ENCODE measurements at regions not wholly inside any gene's neighbourhood (a gene's known extent, or its start where the extent isn't known, plus 50 kb on each side); places are given as distances from the start of the nearest gene placed in this dataset.
"Not testable (repeated sequence)": the region's sequence is repeated elsewhere in the genome, so short reads cannot be mapped to it uniquely, and the experiment has no call there.

DNA sequence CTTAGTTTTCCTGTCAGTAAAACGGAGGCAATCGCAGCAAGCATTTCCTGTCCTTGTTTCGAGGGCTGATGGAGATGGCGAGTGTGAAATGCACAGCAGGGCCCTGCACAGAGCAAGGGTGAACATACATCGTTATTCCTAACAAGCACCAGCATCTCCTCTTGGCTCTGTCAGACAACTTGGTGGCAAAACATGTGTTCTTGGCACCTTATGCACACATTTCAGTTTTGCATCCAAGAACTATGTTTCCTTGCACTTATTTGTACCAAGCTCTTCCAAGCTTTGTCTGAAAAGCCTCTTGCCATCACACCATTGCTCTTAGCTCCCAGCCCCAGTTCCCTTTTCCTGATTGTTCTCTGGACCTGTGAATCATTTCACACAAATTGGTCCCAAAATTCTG lies 132.9 kb upstream of the GRB10 start:
- DNase-seq (ENCODE audit: low spot score): no peak

DNA sequence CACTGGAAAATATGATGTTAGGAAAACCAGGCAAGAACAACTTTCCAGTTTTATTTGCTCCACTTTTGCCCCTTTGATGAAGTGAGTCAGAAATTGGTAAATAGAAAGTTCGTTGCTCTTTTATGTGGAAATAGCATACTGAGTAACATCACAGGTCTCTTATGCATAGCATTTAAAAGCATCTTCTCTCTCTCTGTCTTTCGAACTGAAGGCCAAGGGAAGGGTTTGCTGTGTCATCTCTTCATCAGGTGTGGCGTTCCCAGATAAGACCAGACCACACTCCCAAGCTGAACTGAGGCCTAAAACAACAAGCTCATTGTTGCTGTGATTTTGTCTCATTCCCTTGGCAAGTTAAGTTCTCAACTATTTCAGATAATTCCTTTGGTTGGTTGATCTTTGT lies 131.8 kb upstream of the GRB10 start:
- DNase-seq (ENCODE audit: low spot score): no peak

DNA sequence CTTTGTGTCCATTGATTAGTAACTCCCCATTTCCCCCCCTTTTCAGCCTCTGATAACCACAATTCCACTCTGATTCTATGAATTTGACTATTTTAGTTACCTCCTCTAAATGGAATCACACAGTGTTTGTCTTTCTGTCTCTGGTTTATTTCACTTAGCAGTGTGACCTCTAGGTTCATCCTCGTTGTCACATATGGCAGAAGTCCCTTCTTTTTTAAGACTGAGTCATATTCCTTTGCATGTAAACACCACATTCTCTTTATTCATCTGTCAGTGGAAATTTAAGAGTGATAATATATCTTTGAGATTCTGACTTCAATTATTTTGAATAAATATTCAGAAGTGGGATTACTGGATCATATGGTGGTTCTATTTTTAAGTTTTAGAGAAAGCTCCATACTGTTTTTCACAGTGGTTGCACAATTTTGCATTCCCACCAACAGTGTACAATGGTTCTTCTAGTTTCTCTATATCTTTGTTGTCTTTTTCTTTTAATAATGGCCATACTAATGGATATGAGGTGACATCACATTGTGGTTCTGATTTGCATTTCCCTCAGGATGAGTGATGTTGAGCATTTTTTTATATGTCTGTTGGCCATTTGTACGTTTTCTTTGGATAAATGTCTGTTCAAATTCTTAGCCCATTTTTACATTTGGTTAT lies 126.1 kb upstream of the GRB10 start:
- DNase-seq (ENCODE audit: low spot score): no peak

DNA sequence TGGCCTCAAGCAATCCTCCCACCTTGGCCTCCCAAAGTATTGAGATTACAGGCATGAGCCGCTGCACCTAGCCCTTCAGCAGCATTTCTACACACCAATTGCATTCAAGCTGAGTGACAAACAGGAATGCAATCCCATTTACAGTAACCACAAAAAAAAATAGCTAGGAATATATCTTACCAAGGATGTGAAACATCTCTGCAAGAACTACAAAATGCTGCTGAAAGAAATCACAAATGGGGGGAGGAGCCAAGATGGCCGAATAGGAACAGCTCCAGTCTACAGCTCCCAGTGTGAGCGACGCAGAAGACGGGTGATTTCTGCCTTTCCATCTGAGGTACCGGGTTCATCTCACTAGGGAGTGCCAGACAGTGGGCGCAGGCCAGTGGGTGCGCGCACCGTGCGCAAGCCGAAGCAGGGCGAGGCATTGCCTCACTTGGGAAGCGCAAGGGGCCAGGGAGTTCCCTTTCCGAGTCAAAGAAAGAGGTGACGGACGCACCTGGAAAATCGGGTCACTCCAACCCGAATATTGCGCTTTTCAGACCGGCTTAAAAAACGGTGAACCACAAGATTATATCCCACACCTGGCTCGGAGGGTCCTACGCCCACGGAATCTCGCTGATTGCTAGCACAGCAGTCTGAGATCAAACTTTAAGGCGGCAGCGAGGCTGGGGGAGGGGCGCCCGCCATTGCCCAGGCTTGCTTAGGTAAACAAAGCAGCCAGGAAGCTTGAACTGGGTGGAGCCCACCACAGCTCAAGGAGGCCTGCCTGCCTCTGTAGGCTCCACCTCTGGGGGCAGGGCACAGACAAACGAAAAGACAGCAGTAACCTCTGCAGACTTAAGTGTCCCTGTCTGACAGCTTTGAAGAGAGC lies 116.1 kb upstream of the GRB10 start:
- DNase-seq (ENCODE audit: low spot score): not testable (repeated sequence)

DNA sequence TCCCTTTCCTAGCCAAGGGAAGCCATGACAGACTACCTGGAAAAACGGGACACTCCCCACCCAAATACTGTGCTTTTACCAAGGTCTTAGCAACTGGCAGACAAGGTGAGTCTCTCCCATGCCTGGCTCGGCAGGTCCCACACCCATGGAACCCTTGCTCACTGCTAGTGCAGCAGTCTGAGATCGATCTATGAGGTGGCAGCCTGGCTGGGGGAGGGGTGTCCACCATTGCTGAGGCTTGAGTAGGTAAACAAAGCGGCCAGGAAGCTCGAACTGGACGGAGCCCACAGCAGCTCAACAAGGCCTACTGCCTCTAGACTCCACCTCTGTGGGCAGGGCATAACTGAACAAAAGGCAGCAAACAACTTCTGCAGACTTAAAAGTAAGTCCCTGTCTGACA lies 104.4 kb upstream of the GRB10 start:
- DNase-seq (ENCODE audit: low spot score): not testable (repeated sequence)

DNA sequence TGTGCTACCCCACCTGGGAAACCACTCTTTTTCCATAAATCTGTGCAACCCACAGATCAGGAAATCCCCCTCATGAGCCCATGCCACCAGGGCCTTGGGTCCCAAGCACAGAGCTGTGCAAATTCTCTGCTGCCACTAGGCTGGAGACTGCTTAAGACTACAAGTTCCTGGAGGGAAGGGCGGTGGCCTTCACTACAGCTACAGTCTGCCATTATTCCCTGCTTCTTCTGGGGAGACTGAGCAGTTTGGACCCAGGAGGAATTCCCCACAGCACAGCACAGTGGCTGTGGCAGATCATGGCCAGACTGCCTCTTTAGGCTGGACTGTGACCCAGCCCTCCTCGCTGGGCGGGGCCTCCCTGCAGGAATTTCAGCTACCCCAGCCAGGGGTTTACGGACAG lies 89.7 kb upstream of the GRB10 start:
- DNase-seq (ENCODE audit: low spot score): no peak

DNA sequence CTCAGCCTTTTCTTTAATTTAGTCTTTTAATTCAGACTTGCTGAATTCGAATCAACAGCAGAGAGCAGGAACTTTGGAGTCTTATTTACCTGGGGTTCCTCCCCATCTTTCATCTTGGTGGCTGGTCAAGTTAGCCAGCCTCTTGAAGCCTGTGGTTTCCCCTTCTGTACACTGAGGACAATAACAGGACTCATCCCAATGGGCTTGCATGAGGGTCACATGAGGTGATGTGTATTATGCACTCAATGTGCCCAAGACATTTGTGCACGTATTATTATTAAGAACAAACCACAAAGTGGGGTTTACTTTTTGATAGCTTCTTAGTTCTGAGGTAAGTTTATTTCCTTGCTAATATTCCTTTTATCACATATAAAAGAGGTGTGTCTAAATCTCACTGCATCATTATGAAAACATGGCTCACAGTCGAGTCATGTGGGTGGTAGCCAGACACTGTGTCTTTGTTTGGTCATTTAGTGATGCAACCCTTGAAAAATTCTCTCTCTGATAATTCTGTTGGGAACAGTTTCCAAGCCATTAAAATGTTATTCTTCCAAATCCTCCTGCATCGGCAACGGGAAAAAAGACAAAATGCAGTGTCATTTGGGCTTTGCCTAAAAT lies 86.5 kb upstream of the GRB10 start:
- no peak for DNase-seq (ENCODE audit: low spot score)

DNA sequence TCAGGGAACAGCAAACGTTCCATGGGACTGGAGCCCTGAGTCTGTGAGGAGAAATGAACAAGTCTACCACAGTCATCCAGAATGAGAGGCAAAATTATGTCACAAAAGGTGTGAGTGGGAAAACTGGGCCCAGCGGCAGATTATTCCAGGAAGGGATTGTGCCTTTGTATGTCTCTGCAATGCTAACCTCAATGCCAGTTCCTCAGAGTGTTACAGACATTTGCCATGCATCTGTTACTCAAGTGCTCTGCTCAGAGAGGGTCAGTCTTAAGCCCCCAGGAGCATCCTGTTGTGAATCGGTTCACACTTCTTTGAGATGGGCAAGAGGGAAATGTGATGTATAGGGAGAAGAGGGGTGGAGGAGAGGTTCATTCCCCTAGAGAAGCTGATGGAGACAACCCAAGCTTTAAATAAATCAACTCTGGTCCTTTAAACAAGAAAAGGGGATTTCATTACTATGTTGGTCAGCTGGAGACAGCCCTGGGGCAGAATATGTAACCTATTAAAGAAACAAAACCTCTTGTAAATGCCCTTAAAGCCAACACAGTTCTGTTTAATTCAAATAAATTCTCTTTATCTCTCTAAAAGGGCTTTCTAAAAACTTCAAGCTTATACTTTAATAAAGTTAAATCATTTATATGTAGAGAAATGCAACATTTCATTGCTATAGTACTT lies 85.9 kb upstream of the GRB10 start:
- DNase-seq (ENCODE audit: low spot score): no peak

DNA sequence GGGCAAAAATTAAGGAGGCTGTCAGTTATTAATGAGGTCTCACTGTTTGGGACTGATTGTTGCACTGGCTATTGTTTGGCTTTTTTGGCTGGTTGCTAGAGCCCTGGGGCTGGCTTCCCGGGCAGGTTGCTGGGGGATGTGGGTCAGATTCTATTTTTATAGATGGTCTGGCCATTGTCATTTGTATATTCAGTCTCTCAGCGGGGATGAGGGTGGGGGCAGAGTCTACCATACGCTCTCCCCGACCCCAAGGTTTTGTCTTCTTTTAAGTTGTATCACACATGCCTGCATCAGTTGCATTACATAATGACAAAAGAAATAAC lies 84.3 kb upstream of the GRB10 start:
- DNase-seq (ENCODE audit: low spot score): no peak

DNA sequence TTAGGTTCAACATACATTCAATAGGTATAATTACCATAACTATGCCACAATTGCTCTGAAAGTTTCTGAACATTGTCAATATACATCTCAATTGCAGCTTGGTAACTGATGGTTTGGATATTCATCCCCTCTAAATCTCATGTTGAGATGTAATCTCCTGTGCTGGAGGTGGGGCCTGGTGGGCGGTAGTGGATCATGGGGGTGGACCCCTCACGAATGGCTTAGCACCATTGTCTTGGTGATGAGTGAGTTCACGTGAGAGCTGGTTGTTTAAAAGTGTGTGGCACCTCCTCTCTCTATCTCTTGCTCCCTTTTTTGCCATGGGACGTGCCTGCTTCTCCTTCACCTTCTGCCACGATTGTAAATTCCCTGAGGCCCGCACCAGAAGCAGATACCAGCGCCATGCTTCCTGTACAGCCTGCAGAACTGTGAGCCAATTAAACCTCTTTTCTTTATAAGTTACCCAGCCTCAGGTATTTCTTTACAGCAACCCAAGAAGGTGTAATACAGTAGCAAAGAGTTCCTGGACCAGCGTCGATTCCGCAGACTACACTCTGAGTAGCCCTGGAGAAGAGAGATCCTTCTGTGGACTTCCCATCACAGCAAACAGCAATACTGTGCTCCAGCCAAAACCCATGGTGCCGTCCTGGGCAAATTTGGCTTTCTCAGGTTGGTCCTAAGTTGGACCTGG lies 83.8 kb upstream of the GRB10 start:
- DNase-seq (ENCODE audit: low spot score): no peak

DNA sequence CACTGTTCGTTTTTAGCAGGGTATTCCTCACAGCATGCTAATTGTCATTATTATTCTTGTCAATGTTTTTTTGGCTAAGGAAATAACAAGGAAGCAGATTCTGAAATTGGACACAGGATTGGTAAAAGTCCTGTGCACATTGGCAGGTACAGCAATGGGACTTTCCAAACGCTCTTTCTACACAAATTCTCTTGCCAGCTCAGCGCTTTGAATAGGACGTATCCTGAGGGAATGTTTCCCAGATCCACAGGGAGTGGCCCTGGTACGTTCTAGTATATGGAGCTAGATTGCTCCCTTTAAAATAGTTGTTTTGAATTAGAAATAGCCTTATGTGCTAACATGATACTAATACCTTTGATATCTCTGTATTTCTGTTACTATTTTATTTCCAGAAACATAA lies 82.8 kb upstream of the GRB10 start:
- DNase-seq (ENCODE audit: low spot score): peak; percentile 20

DNA sequence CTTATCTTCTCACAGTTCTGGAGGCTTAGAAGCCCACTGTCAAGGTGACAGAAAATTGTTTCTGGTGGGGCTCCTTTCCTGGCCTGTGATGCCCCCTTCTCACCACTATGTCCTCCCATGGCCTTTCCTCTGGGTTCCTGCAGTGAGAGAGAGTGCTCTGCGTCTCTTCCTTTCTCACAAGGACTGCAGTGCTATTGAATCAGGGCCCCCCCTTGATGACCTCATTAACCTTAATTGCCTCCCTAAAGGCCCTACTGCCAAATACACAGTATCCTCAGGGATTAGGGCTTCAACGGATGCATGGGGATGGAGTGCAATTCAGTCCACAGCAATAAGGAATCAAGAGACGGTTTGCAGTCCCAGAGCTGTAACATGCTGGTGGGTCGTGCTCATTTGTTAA lies 82.0 kb upstream of the GRB10 start:
- DNase-seq (ENCODE audit: low spot score): no peak

DNA sequence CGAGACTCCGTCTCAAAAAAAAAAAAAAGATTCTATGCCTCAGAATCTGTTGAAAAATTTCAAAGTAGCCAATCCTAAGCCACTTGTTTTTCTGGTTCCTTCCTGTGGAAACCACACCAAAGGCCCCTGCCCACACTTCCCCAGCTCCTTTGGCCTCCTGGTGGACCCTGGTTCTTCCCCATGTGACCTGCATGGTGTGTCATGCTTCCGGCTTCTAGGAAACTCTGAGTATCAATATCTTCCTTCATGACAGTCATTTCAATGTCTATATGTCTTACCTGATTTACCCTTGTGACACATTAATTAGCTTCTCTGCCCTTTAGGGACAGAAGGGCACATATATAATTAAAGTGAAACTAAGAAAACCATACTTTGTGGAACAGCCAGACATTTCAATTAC lies 80.4 kb upstream of the GRB10 start:
- DNase-seq (ENCODE audit: low spot score): no peak

DNA sequence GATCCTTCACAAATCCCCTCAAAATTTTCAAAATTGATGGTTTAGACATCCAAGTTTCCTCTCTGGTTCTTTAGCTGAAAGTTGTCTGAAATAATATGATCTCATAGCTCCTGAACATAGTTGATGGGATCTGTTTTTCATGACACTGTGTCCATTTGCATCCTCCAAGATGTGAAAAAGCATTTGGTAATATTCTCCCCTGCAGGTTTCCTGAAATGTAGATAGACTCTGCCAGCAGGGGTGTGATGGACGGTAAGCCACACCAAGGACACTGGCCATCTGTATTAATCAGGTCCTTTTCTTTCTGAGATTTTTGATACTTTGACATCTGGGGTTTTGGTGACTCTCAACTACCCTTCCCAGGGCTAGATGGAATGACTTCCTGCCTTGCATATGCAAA lies 79.6 kb upstream of the GRB10 start:
- DNase-seq (ENCODE audit: low spot score): no peak

DNA sequence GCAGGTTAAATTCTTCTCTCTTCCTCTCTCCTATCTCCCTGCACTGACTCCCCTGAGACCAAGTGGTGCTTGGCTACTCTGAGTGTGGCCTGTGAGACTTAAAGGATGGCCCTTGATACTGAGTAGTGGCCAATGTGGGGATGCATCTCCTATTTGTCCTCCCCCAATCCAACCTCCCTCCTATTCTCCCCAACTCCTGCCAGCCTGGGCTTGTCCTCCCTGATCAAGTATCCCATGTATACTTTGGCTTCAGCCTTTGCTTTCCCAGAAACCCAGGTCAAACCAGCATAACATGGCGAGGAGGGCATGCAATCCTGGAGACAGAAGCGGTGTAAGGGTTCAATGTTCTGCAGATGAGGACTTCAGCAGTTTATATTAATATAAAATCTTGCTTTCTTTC lies 77.9 kb upstream of the GRB10 start:
- no peak for DNase-seq (ENCODE audit: low spot score)

DNA sequence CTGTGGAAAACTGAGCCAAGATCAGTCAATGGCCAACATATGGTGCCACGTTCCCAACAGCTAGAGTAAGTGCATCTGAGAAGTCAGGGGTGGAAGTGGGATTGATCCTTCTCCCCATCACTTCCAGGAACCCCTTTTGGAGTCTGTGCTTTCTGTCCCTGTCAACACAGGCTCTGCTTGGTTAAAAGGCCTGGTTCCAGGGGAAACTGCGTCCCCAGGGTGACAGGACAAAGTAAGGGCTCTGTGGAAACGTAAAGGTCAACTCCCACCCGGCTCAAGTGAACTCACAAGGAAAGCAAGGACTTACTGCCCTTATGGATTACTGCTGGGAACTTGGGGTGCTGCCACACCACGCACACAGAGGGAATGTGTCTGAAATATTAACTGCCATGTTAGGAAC lies 77.5 kb upstream of the GRB10 start:
- DNase-seq (ENCODE audit: low spot score): no peak

DNA sequence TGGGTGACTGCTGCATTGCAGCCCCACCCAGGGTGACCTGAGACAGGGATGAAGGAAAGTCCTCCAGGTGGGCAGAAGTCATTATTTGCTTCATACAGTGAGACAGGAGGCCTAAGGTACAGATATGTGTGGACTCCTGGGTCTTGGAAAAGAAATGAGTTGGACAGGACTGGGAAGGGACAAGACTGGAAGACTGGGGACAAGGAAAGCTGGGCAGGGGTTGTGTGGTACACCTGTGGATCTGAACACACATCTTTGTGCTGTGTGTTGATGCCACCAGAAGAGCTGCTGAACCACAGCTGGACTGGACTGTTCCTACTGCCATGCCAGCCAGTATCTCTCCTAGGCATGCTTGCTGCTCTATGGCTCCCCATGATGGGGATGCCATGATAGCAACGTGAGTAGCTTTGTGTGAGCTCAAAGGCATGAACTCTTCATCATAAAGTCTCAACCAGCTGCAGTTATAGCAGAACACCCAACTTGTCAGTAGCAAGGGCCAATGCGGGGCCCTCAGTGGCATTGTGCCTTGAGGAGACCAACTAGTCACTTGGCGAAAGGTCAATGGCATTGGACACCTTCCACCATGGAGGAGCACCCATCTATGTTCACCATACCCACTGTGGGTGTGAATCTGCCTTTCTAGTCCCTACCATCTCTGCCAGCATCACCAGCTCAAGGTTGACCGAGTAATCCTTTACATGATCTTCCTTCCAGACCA lies 76.0 kb upstream of the GRB10 start:
- DNase-seq (ENCODE audit: low spot score): no peak

DNA sequence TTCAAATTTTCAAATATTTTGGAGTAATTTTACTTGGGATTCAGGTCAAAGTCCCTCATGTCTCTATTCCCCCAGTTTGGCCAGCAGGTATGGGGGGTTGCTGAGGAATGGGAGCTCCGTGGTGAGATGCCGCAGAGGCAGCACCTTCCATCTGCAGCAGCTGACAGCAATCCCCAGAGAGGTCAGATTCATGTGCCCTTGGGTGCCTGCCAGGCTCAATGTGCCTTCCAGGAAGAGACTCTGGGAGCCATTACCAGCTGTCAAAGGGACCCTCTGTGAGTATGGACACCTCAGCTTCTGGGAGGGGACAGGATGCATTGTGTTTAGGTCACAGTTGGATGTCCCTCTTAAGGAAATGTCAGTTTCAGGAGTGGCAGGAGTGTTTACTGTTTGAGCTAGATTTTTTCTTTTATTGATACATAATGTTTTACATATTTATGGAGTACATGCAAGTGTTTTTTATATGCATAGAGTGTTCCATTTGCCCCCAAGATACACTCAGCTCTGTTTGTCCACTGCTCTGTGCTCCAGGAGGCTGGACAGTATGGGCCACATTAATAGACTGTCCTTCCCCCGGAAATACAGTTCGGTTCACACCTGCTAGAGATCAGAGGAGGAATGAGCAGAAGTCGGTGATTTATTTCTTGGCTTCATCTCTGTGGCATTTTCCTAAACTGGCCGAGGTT lies 75.3 kb upstream of the GRB10 start:
- peak; percentile 28 for DNase-seq (ENCODE audit: low spot score)

DNA sequence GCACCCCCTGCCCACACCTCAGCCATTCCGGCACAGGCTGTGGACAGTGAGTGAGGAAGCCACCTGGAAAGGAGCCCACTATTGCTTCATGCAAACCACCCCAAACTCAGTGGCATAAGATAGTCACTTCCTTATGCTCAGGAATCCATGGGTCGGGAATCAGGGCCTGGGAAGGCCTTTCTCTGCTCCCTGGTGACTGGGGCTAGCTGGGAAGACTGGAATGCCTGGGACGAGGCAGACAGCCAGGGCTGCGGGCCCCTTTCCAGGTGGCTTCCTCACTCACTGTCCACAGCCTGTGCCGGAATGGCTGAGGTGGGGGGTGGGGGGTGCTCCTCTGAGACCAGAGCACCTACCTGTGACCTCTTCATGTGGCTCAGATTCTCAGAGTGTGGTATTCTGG lies 74.1 kb upstream of the GRB10 start:
- DNase-seq (ENCODE audit: low spot score): no peak

DNA sequence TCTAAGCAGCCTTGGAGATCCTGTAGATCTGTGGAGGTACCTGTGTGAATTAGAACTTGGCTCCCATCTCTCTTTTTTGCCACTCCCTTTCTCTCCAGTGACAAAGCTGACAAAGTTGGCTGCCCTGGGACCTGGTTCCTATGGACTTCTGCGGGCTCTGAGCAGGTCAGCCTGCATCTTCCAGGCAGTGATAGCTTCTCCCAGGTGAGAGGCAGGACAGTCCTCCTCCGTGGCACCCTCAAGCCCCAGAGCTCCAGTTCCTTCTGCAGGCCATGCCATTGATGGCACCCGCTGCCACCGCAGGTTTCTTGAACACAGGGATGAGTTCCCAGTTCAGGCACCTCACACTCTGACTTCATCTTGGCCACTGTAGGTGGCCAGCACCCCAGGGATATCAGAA lies 73.5 kb upstream of the GRB10 start:
- DNase-seq (ENCODE audit: low spot score): no peak

DNA sequence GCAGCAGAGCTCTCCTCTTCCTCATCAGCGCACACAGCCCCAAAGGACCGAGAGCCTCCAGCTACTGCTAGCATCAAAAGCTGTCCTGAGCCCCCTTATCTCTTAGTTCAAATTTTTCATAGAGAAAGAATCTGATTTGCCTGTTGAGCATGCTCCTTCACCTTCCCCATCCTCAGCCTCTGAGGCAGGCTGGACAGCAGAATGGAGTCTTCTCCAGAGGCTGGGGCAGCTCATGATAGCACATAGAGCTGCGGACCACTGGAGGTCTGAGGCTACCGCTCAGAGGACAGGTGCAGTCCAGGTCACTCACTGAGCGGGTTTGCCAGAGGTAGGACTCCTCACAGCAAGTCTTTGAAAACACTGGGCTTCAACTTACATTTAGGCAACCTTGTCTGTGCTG lies 72.8 kb upstream of the GRB10 start:
- no peak for DNase-seq (ENCODE audit: low spot score)

Data from cerebellar cortex (tissue), 1 donor.